GM19043 (cell line): ENCODE measurements at regions not wholly inside any gene's neighbourhood (a gene's known extent, or its start where the extent isn't known, plus 50 kb on each side); places are given as distances from the start of the nearest gene placed in this dataset.
"Not testable (repeated sequence)": the region's sequence is repeated elsewhere in the genome, so short reads cannot be mapped to it uniquely, and the experiment has no call there.

Experiments
- ATAC-seq: cut with Tn5 transposase; IDR thresholded peaks from one replicate; pipeline ENCODE4 v1.9.1; 2021; ENCODE audit warnings: low read depth; ENCODE audit not compliant: unreplicated experiment

- not testable (repeated sequence) for ATAC-seq
These were observed 188.2 kb upstream of the ADGRL3 start for GRCh38 chr4:61011936-61012335.

GRCh38 chr4:61024610-61025009 is 175.5 kb upstream of the ADGRL3 start:
- ATAC-seq, result no peak

GRCh38 chr4:61027939-61028338 is 172.2 kb upstream of the ADGRL3 start:
- ATAC-seq, result no peak

DNA sequence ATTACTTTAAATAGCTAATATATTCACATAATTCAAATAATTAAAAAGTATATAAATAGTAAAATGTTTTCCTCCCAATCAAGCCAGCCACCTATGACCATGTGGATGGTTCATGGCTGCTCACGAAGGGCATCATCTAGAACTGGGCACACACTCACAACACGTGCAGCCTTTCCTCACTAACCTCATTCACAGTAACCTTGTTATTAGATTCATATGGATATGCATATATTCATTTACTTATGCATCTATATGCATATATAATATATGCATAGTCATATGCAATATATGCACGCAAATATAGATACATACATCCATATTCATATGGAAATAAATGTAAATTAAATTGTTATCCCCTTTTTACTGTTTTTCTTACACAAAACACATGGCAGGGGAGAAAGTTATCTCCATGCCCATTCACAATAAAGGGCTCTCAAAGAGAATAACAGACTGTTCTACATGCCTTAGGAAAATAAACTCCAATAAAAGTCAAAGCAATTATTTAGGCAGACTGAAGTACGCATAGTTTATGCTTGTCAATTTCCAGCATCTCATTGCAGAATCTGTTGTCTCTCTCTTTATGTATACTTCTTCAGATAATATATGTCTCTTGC is 163.9 kb upstream of the ADGRL3 start:
- ATAC-seq, result no peak

GRCh38 chr4:61041527-61041926 is 158.6 kb upstream of the ADGRL3 start:
- no peak for ATAC-seq

- no peak for ATAC-seq
These were observed 155.3 kb upstream of the ADGRL3 start for GRCh38 chr4:61044837-61045236.

- no peak for ATAC-seq
These were observed 151.1 kb upstream of the ADGRL3 start for GRCh38 chr4:61049018-61049417.

DNA sequence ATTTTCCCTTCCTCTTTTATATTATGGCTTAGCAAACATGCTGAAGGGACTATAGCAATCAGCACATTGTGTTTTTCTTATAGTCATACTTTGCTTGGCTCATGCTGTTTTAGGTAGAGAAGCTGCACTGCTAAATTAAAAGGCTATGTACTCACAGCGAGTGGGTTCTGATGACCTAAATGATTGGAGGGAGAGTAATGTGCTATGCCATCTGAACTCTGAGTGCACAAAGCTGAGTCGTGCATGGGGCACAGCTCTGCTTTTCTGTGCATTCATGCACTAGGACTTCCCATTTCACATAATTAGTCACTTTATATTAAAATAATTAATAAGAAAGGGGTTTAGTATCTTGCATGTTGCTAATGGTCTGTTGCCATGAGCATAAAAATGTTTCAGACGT is 132.7 kb upstream of the ADGRL3 start:
- ATAC-seq, result no peak

GRCh38 chr4:61068060-61068459 is 132.1 kb upstream of the ADGRL3 start:
- no peak for ATAC-seq

DNA sequence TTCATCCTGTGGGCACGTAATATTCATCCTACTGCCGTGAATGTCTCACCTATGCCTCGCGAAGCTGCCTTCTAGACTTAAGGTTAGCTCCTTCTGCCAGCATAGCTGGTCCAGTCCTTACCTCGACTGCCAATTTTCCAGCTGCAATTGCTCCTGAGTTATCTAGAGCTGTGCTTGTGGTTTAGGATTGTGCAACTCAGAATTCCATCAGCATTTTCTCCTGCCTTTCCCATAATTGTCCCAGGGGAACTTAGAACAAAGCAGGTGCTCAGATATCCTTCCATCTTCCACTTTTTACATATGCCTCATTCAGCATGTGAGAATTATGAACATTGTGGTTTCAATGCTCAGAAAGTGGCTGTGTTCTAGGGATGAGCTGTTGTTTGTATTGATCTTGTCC is 131.4 kb upstream of the ADGRL3 start:
- no peak for ATAC-seq

GRCh38 chr4:61070269-61070668 is 129.9 kb upstream of the ADGRL3 start:
- ATAC-seq, result no peak

DNA sequence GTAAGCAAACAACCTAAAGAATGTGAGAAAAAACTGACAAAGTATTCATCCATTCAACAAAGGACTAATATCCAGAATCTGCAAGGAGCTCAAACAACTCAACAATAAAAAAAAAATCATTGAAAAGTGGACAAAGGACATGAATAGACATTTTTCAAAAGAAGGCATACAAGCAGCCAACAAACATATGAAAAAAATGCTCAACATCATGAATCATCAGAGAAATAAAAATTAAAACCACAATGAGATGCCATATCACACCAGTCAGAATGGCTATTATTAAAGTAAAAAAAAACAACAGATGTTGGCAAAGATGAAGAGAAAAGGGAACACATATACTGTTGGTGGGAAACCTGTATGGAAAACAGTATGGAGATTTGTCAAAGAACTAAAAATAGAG is 120.7 kb upstream of the ADGRL3 start:
- no peak for ATAC-seq

GRCh38 chr4:61079976-61080375 is 120.2 kb upstream of the ADGRL3 start:
- ATAC-seq, result no peak

GRCh38 chr4:61085534-61085933 is 114.6 kb upstream of the ADGRL3 start:
- ATAC-seq, result no peak

GRCh38 chr4:61086357-61086756 is 113.8 kb upstream of the ADGRL3 start:
- ATAC-seq, result no peak

GRCh38 chr4:61086979-61087378 is 113.1 kb upstream of the ADGRL3 start:
- ATAC-seq, result no peak

DNA sequence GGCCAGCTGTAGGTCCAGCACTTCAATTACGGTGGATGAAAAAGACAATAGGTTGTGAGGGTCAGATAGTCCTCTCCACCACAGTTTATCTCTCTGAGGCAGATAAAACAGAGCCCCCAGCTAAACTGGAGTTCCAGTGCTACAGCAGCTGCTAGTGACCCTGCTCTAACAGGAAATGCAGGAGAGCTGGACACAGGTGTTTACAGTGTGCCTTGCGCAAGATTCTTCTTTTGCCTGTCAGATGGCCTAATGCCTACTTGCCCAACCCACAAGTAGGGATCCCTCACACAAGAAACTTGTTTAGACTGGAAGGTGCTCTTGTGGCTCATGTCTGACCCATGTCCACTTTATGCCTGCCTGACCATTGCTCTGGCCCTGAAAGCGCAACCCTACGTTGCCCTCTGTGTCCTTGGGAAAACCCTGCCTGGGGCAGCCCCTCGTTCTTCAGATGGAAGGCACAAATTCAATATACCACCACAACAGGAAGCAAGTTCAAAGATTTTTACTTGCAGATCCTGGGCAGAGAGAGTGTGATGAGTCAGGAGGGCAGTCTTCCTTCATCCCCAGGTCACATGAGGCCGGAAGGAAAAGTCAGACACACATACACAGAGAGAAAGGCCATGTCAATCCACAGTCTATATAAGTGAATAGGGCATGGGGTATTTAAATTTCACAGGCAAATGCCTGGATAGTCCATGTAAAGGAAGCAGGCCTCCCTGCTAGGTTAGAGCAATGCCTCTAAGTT is 105.1 kb upstream of the ADGRL3 start:
- ATAC-seq, result no peak

- ATAC-seq, result no peak
These were observed 71.4 kb upstream of the ADGRL3 start for GRCh38 chr4:61128682-61129081.

DNA sequence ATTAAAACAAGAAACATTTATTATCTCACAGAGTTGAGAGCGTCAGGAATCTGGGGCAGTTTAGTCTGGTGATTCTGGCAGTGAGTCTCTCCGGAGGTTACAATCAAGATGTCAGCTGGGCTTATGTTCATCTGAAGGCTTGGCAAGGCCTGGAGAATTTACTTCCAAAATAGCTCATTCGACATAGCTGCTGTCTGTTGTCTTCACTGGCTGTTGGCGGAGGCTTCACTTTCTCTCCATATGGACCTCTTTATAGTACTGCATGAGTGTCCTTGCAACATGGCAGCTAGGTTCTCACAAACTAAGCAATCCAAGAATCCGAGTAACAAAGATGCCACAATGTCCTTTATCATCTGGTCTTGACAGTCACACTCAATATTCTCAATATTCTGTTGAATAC is 70.2 kb upstream of the ADGRL3 start:
- no peak for ATAC-seq

DNA sequence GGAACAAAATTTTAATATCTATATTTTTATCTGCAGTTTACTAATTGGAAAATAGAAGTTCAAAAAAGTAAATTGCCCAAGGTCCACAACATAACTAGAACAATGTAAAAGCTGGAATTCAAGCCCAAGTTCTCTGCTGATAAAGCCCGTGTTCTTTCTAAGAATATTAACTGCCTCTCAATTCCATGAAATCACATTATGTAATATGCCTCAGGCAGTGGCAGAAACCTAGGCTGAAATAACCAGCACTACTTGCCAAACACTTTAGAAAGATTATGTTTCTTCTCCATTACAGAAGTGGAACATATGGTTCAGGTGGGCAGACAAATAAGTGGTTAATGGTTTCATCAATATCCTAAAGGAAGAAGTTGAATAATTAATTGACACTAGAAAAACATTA is 56.7 kb upstream of the ADGRL3 start:
- no peak for ATAC-seq

- no peak for ATAC-seq
These were observed 50.8 kb upstream of the ADGRL3 start for GRCh38 chr4:61149278-61149677.
